Mesothelial cell of epicardium (in vitro differentiated cells): ENCODE measurements at regions not wholly inside any gene's neighbourhood (a gene's known extent, or its start where the extent isn't known, plus 50 kb on each side); places are given as distances from the start of the nearest gene placed in this dataset.

Source experiments
- DNase-seq, 2 experiments: peaks; one replicate each; pipeline ENCODE4 v3.0.0; 2021; ENCODE audit warnings: low spot score in 2 of 2; ENCODE audit not compliant: unreplicated experiment in 2 of 2
- H3K27ac Mint-ChIP-seq: 2 replicates; pipeline ENCODE4 v1.8.0; 2021; ENCODE audit warnings: mixed read lengths
- H3K27me3 Mint-ChIP-seq: 2 replicates; pipeline ENCODE4 v1.8.0; 2021; ENCODE audit warnings: low read depth, mixed read lengths
- H3K36me3 Mint-ChIP-seq: 2 replicates; pipeline ENCODE4 v1.8.0; 2021; ENCODE audit warnings: mixed read lengths
- H3K4me1 Mint-ChIP-seq: 2 replicates; pipeline ENCODE4 v1.8.0; 2021; ENCODE audit warnings: mixed read lengths
- H3K4me3 Mint-ChIP-seq: 2 replicates; pipeline ENCODE4 v1.8.0; 2021; ENCODE audit warnings: mild to moderate bottlenecking, moderate library complexity, mixed read lengths
- H3K9me3 Mint-ChIP-seq: 2 replicates; pipeline ENCODE4 v1.8.0; 2021; ENCODE audit warnings: mixed read lengths
- CTCF ChIP-seq: fragments of 200-600 bp; sonication (generic); IDR thresholded peaks from one replicate; pipeline ENCODE4 v1.5.0; 2021; ENCODE audit warnings: antibody characterized with exemption; ENCODE audit not compliant: unreplicated experiment

GRCh38 chr17:68784431-68784830, 170.8 kb downstream of the ABCA8 start:
- Mint-ChIP-seq H3K27me3 (peaks cover 41% of the 10 kb centered on the region), H3K4me1 (no peaks in the 10 kb centered on the region), H3K9me3 (peaks cover 26% of the 10 kb centered on the region), H3K27ac (no peak overlapping the region), H3K36me3 (no peaks in the 10 kb centered on the region), H3K4me3 (no peak overlapping the region)
- TF ChIP-seq CTCF: no peak
- DNase-seq: no peak

GRCh38 chr17:68783861-68784260, 171.3 kb downstream of the ABCA8 start:
- Mint-ChIP-seq H3K4me3 (no peak overlapping the region), H3K27ac (no peak overlapping the region), H3K36me3 (no peaks in the 10 kb centered on the region), H3K9me3 (peaks cover 21% of the 10 kb centered on the region), H3K4me1 (no peaks in the 10 kb centered on the region), H3K27me3 (peaks cover 40% of the 10 kb centered on the region)
- DNase-seq: no peak
- TF ChIP-seq CTCF: no peak

GRCh38 chr17:68782789-68783188, 172.4 kb downstream of the ABCA8 start:
- Mint-ChIP-seq H3K27me3 (peaks cover 34% of the 10 kb centered on the region), H3K4me3 (no peak overlapping the region), H3K36me3 (no peaks in the 10 kb centered on the region), H3K27ac (no peak overlapping the region), H3K9me3 (peaks cover 14% of the 10 kb centered on the region), H3K4me1 (peaks cover 3% of the 10 kb centered on the region)
- DNase-seq: no peak
- TF ChIP-seq CTCF: no peak

- TF ChIP-seq CTCF: no peak
- H3K4me3 Mint-ChIP-seq: no peak overlapping the region
- H3K36me3 Mint-ChIP-seq: no peaks in the 10 kb centered on the region
- peaks cover 20% of the 10 kb centered on the region for H3K27me3 Mint-ChIP-seq
- H3K9me3 Mint-ChIP-seq: peaks cover 14% of the 10 kb centered on the region
- no peak for DNase-seq
- peaks cover 7% of the 10 kb centered on the region for H3K4me1 Mint-ChIP-seq
- no peak overlapping the region for H3K27ac Mint-ChIP-seq
These were observed 174.6 kb downstream of the ABCA8 start for GRCh38 chr17:68780596-68780995.

- no peak overlapping the region for H3K4me3 Mint-ChIP-seq
- no peak for TF ChIP-seq CTCF
- H3K4me1 Mint-ChIP-seq: peaks cover 13% of the 10 kb centered on the region
- H3K9me3 Mint-ChIP-seq: peaks cover 14% of the 10 kb centered on the region
- H3K27me3 Mint-ChIP-seq: peaks cover 8% of the 10 kb centered on the region
- H3K36me3 Mint-ChIP-seq: no peaks in the 10 kb centered on the region
- no peak for DNase-seq
- H3K27ac Mint-ChIP-seq: no peak overlapping the region
These were observed 176.5 kb downstream of the ABCA8 start for GRCh38 chr17:68778726-68779125.
